DOHH2 (cell line): ENCODE measurements at regions not wholly inside any gene's neighbourhood (a gene's known extent, or its start where the extent isn't known, plus 50 kb on each side); places are given as distances from the start of the nearest gene placed in this dataset.

Source experiments
- H3F3A ChIP-seq: fragments of 200-600 bp; sonication (generic), shearing (Covaris generic); 2 replicates; pipeline ENCODE4 v1.6.0; 2016; ENCODE audit warnings: antibody characterized with exemption, mild to moderate bottlenecking; ENCODE audit not compliant: control insufficient read depth, insufficient read depth
- H3K27ac ChIP-seq: fragments of 200-600 bp; sonication (generic); 2 replicates; pipeline ENCODE4 v1.5.1; 2014; ENCODE audit warnings: low read depth, mild to moderate bottlenecking, low read length, moderate library complexity
- H3K27me3 ChIP-seq: fragments of 200-600 bp; sonication (generic); 2 replicates; pipeline ENCODE4 v1.6.1; 2014; ENCODE audit warnings: mild to moderate bottlenecking, low read length, mixed read lengths; ENCODE audit not compliant: control insufficient read depth
- H3K36me3 ChIP-seq: fragments of 200-600 bp; sonication (generic); 2 replicates; pipeline ENCODE4 v1.6.1; 2014; ENCODE audit warnings: mild to moderate bottlenecking, low read length, moderate library complexity, mixed read lengths; ENCODE audit not compliant: control insufficient read depth
- H3K4me1 ChIP-seq: fragments of 200-600 bp; sonication (generic); 2 replicates; pipeline ENCODE4 v1.6.1; 2014; ENCODE audit warnings: mild to moderate bottlenecking, low read length, mixed read lengths; ENCODE audit not compliant: control insufficient read depth
- H3K4me2 ChIP-seq: fragments of 200-600 bp; sonication (generic); 2 replicates; pipeline ENCODE4 v1.6.0; 2014; ENCODE audit warnings: mild to moderate bottlenecking, low read length, moderate library complexity
- H3K4me3 ChIP-seq: fragments of 200-600 bp; sonication (generic); 2 replicates; pipeline ENCODE4 v1.5.1; 2014; ENCODE audit warnings: mild to moderate bottlenecking, low read length, mixed read lengths
- H3K79me2 ChIP-seq: fragments of 200-600 bp; sonication (generic); 2 replicates; pipeline ENCODE4 v1.6.1; 2014; ENCODE audit warnings: mild to moderate bottlenecking, low read length, mixed read lengths; ENCODE audit not compliant: control insufficient read depth
- H3K9me2 ChIP-seq: fragments of 200-600 bp; sonication (generic); replicated peaks from 2 replicates; pipeline ENCODE4 v1.6.1; 2014; ENCODE audit warnings: mild to moderate bottlenecking, low read length, mixed read lengths; ENCODE audit not compliant: control insufficient read depth
- H3K9me3 ChIP-seq: fragments of 200-600 bp; sonication (generic); 2 replicates; pipeline ENCODE4 v1.6.1; 2014; ENCODE audit warnings: antibody characterized with exemption, low read length, mixed read lengths; ENCODE audit not compliant: control insufficient read depth, insufficient read depth
- H4K20me1 ChIP-seq: fragments of 200-600 bp; sonication (generic); 2 replicates; pipeline ENCODE4 v1.6.0; 2014; ENCODE audit warnings: low read depth, mild to moderate bottlenecking, antibody characterized with exemption, low read length, moderate library complexity; ENCODE audit not compliant: control insufficient read depth, insufficient read depth
- EZH2phosphoT487 ChIP-seq: fragments of 200-600 bp; sonication (generic); IDR thresholded peaks from 2 replicates; pipeline ENCODE4 v1.6.1; 2017; ENCODE audit warnings: borderline replicate concordance, mild to moderate bottlenecking, antibody characterized with exemption, low read length, moderate library complexity, mixed read lengths
- TF ChIP-seq, protein P1 (sequence below): fragments of 200-600 bp; sonication (generic); IDR thresholded peaks from one replicate; pipeline ENCODE4 v1.5.1; 2014; ENCODE audit warnings: antibody characterized with exemption, mild to moderate bottlenecking, low read depth, low read length; ENCODE audit not compliant: poor library complexity, severe bottlenecking

DNA sequence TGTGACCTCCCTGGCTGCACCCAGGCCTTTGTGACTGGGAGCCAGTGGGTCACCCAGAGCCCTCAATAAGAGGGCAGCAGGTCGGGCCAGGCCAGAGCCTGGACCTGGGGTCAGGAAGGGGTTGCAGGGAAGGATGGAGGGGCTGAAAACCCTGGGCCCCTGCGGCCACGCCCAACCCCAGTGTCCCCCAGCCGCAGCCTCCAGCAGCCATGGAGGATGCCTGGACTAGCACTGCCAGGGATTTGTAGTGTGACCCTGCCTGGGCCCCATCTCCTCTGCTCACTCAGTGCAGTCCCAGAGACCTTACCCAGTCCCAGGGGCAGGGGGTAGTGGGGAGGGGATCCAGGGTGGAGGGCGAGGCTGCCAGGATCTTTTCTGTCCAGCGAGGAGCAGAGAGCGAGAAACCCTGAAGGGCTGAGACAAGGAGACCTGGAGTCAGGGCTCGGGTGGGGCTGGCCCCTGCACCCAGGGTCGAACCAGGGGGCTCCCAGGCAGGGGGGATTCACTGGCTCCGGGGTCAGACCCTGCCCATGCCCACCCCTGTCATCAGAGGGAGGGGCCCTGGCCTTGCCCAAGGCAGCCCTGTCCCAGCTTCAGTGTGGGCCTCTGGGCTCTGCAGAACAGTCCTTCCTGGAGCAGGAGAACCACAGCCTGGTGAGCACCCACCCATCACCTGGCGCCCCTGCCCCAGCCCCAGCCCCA is 187.5 kb downstream of the IGLL1 start:
- H3K9me3 ChIP-seq, result no peaks in the 10 kb centered on the region
- H3K4me3 ChIP-seq, result no peak overlapping the region
- H4K20me1 ChIP-seq, result no peaks in the 10 kb centered on the region
- H3K79me2 ChIP-seq, result no peaks in the 10 kb centered on the region
- no peaks in the 10 kb centered on the region for H3K36me3 ChIP-seq
- H3K27me3 ChIP-seq, result no peaks in the 10 kb centered on the region
- H3F3A ChIP-seq, result no peaks in the 10 kb centered on the region
- H3K27ac ChIP-seq, result no peak overlapping the region
- H3K9me2 ChIP-seq, result no peaks in the 10 kb centered on the region
- H3K4me2 ChIP-seq, result no peak overlapping the region
- TF ChIP-seq EZH2phosphoT487, result no peak
- TF ChIP-seq, protein P1, sequence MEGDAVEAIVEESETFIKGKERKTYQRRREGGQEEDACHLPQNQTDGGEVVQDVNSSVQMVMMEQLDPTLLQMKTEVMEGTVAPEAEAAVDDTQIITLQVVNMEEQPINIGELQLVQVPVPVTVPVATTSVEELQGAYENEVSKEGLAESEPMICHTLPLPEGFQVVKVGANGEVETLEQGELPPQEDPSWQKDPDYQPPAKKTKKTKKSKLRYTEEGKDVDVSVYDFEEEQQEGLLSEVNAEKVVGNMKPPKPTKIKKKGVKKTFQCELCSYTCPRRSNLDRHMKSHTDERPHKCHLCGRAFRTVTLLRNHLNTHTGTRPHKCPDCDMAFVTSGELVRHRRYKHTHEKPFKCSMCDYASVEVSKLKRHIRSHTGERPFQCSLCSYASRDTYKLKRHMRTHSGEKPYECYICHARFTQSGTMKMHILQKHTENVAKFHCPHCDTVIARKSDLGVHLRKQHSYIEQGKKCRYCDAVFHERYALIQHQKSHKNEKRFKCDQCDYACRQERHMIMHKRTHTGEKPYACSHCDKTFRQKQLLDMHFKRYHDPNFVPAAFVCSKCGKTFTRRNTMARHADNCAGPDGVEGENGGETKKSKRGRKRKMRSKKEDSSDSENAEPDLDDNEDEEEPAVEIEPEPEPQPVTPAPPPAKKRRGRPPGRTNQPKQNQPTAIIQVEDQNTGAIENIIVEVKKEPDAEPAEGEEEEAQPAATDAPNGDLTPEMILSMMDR, result no peak
- no peaks in the 10 kb centered on the region for H3K4me1 ChIP-seq

DNA sequence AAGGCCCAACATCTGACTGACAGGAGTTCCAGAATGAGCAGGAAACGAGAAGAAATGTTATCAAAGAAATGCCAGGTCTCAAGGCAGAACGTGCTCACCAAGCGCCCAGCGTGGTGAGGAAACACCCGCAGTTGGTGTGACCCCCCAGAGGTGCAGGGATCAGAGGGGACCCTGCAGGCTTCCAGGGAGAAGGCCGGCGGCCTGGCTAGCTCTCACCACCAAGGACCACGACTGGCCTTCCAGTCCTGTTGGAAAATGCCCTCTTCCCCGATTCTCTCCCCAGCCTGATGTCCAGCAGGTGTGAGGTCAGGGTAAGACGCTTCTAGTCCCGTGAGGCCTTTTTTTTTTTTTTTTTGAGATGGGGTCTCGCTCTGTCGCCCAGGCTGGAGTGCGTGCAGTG is 189.1 kb downstream of the IGLL1 start:
- Histone ChIP-seq H3K4me2 (no peak overlapping the region), H3K27me3 (no peaks in the 10 kb centered on the region), H3K9me2 (no peaks in the 10 kb centered on the region), H3K36me3 (no peaks in the 10 kb centered on the region), H3K79me2 (no peaks in the 10 kb centered on the region), H3K4me1 (no peaks in the 10 kb centered on the region), H3K4me3 (no peak overlapping the region), H3F3A (no peaks in the 10 kb centered on the region), H4K20me1 (no peaks in the 10 kb centered on the region), H3K27ac (no peak overlapping the region), H3K9me3 (no peaks in the 10 kb centered on the region)
- TF ChIP-seq EZH2phosphoT487, result no peak
- TF ChIP-seq, protein P1, result no peak

DNA sequence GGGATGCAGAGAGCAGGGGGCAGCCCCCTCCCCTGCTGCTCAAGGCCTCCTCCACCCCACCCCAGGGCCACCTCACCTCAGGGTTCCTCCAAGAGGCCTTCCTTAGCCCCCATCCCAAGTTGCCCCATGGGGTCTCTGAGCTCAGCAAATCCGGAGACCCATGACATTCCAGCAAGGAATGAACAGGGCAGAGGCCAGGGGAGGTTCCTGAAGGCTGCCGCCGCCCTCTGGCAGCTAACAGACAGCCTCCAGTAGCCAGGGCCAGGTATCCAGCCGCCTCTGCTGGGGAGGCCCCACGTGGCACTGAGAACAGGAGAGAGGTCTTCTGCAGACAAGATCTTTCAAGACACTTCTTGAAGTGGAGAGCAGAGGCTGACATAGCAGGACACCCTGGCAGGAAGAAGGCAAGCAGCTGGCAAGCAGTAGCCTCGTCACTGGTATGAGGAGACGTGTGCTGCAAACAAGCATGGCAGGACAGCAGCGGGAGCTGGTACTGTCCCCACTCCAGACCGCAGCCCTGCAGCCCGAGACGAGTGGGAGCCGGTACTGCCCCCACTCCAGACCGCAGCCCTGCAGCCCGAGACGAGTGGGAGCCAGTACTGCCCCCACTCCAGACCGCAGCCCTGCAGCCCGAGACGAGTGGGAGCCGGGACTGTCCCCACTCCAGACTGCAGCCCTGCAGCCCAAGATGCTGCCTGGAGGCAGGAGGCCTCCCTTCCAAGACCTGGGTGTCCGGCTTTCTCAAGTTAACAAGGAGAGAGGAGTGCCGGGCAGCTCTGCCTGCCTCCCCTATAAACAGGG is 190.6 kb downstream of the IGLL1 start:
- Histone ChIP-seq H3K9me2 (no peaks in the 10 kb centered on the region), H4K20me1 (no peaks in the 10 kb centered on the region), H3K4me3 (no peak overlapping the region), H3K9me3 (no peaks in the 10 kb centered on the region), H3K79me2 (no peaks in the 10 kb centered on the region), H3K36me3 (no peaks in the 10 kb centered on the region), H3K4me2 (no peak overlapping the region), H3K27ac (no peak overlapping the region), H3K27me3 (no peaks in the 10 kb centered on the region), H3F3A (no peaks in the 10 kb centered on the region), H3K4me1 (no peaks in the 10 kb centered on the region)
- TF ChIP-seq, protein P1, result no peak
- no peak for TF ChIP-seq EZH2phosphoT487
